ENCODE measurements at regions not wholly inside any gene's neighbourhood (a gene's known extent, or its start where the extent isn't known, plus 50 kb on each side); places are given as distances from the start of the nearest gene placed in this dataset.
"Not testable (repeated sequence)": the region's sequence is repeated elsewhere in the genome, so short reads cannot be mapped to it uniquely, and the experiment has no call there.

DNA sequence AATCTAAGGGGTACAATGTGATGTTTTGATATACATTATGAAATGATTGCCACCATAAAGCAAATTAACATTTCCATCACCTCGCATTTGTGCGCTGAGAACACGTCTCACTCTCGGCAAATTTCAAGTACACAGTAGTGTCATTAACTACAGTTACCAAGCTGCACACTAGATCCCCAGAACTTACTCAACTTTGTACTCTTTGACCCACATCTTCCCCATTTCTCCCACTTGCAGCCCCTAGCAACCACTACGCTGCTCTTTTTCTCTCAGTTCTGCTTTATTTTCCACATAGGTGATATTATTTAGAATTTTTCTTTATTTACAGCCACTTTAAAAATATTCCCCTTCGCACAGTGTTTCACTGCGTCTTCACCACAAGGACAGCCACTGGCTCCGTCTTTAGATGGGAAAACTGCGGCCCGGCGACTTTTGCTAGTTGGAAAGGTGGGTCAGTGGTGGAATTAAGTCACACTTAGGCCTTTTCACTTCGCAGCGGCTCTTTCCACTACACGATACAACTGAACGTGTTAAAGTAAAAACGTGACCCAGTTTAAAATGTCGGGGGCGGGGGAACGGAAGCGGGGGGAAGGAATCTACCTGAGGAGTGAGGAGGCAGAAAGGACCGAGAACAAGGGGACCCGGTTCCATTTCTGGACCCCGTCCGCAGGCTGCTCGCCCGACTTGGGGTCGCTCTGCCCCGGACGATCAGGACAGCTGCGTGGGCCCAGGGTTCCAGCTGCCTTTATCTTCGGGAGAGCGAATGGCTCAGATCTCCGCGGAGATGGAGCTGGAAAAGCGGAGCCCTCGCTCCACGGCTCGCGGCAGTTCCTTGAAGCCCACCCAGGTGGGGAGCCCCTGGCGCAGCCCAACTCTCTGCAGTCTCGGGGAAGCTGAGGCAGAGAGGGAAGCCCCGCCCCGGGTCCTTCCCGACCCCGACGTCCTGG lies 486.1 kb downstream of the UQCRFS1 start:
- no peak for DNase-seq

DNA sequence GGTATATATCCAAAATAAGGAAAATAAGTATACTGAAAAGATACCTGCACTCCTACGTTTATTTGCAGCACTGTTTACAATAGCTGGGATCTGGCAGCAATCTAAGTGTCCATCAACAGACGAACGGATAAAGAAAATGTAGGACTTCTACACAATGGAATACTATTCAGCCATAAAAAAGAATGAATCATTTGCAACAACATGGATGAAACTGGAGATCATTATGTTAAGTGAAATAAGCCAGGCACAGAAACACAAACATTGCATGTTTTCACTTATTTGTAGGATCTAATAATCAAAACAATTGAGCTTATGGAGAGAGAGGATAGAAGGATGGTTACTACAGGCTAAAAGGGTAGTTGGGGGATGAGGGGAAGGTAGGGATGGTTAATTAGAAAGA lies 494.0 kb downstream of the UQCRFS1 start:
- no peak for DNase-seq

DNA sequence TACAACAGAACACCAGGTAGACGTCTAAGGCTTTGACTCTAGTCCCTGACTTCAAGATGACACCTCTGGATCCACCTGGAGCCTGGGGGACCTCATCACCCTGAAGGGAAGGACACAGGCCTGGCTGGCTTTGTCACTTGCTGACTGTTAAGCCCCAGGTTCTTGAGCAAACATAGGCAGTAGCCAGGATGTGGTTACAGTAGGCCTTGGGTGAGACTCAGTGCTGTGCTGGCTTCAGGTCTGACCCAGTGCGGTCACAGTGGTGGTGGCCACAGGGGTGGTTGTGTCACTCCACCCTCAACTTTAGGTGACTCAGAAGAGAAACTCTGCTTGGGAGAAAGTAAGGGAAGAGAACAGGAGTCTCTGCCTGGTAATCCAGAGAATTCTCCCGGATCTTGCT lies 497.8 kb downstream of the UQCRFS1 start:
- DNase-seq: no peak

DNA sequence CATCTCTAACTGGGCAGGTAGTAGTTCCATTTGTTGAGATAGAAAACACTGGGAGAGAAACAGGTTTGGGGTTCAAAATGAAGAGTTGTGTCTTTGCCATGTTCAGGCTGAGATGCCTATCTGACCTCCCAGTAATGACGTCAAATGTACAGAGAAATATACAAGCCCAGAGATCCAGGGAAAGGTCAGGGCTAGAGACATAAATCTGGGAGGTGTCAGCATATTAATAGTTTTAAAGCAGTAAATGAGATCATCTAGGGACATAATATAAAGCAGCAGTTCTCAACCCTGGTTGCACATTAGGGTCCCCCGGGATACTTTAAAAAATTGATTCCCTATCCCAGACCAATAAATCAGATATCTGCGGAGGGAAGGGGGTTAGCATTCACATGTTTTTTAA lies 501.5 kb downstream of the UQCRFS1 start:
- no peak for DNase-seq

DNA sequence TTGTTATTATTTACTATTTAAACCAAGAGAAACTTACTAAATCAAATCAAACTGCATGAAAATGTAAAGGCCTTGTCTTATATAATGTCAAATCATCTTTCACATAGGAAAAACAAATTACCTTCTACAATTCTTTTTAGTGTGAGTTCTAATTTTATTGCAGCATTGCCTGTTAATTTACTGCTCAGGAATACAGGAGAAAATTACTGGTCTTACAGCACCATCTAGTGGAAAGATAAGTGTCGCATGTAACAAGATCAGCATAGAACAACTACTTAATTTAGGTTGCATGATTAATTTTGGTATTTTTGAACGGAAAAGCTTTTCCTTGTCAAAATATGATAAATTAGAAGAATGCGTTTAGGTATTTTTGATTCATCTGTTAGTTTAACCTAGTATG lies 502.7 kb downstream of the UQCRFS1 start:
- peak; percentile 15 to 45 for DNase-seq

DNA sequence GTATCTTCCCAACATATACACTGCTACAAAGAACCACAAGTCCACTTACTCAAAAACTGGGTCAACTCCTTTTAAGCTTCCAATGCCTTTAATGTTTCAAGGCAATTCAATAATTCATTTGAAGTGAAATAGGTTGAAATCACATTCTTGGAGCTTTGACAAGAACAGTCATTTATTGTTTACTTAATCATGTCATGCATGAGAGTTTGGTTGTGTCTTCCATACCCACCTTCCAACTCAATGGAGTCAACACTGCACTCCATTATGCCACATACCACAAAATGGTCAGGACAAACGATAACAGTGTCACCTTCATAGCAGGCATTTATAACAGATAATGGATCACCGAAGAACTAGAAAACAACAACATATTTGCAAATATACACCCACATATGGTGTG lies 506.3 kb downstream of the UQCRFS1 start:
- DNase-seq: no peak

DNA sequence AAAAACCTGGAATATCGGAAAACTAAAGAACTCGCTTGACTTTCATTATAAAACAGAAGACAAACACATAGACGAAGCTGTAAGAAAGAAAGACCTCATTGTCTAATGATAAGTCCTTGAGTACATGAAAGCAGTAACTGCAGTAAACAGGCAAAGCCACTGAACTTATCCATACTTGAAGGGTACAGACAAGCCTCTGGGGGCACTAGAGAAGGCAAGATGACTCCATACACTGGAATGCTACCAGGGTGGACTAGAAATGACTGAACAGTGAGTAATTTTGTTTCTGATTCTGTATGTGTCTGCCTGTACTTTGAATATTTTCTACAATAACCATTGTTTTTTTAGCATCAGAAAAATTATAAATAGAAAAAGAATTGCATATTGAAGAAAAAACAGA lies 507.9 kb downstream of the UQCRFS1 start:
- DNase-seq: no peak

DNA sequence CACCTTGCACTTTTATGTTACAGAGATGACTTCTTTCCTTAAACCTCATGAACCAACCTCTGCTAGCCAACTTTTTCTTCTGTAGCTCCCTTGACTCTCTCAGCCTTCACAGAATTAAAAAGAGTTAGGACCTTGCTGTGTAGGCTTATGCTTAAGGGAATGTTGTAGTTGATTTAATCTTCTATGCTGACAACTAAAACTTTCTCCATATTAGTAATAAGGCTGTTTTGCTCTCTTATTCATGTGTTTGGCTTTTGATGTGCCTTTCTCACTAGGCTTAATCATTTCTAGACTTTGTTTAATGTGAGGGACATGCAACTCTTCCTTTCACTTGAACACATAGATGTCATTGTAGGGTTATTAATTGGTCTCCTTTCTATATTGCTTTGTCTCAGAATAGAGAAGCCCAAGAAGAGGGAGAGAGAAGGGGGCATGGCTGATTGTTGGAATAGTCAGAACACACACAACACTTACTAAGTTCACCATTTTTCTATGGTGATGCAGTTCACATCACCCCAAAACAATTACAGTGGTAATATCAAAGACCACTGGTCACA lies 509.5 kb downstream of the UQCRFS1 start:
- no peak for DNase-seq

DNA sequence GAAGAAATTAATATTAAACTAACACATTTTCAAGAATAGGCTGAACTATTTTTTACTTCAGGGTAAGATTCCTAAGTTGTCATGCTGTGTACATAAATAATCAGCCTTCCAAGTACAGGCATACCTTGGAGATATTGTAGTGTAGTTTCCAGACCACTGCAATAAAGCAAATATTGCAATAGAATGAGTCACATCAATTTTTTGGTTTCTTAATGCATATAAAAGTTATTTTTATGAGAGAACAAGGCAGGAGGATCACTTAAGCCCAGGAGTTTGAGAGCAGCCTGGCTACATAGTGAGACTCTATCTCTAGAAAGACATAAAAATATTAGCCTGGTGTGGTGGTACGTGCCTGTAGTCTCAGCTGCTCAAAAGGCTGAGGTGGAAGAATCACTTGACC lies 511.5 kb downstream of the UQCRFS1 start:
- no peak for DNase-seq

DNA sequence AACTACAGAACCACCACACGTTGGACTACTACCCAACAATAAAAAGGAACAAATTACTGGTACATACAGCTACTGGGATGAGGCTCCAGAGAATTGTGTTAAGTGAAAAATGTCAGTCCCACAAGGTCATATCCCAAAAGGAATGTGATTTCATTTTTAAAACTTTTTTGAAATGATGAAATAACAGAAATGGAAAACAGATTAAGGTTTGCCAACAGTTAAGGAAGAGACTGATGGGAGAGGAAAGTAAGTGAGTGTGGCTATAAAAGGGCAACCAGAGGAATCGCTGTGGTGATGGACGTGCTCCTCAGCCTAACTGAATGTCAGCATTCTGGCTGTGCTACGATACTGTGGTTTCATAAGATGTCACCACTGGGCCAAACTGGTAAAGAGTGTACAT lies 512.8 kb downstream of the UQCRFS1 start:
- no peak for DNase-seq

DNA sequence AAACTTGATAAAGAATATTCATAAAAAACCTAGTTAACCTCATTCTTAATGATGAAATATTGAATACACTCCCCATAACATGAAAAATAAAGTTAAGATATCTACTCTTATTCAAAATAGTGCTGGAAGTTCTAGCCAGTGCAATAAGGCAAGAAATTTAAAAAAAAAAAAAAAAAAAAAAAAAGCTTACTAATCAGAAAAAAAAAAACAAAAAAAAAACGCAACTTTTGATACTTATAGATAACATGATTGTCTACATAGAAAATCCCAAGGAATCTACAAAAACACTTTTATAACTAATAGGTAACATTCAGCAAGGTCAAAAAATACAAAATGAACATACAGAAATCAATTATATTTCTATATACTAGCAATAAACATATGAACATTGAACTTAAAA lies 515.6 kb downstream of the UQCRFS1 start:
- DNase-seq: no peak

DNA sequence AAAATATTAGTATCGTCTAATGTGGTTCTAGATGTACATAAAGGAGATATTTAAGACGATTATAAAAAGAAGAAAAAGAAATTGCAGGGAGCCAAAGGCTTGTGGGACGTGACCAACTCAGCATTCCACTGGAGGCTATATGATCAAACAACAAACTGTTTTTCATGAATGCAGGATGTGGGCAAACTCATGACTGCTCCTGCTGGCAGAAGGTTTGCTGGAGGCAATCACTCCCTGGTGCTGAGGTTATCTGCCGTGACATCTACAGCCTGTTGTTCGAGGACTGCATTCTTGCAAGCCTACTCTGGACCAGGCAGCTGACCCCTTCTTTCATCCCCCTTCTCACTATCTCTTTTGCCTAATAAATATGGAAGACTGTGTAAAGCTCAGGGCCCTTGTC lies 518.1 kb downstream of the UQCRFS1 start:
- DNase-seq: no peak

DNA sequence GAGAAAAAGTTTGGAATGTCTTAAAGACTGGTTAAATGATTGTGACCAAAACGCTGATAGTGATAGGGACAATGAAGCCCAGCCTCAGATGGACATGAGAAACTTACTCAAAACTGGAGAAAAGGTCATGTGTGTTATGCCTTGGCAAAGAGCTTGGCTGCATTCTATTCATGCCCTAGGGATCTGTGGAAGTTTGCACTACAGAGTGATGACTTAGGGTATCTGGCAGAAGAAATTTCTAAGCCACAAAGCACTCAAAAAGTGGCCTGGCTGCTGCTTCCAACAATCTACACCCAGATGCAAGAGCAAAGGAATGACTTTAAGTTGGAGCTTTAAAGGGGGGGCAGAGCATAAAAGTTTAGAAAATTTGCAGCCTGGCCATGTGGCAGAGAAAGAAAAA lies 521.3 kb downstream of the UQCRFS1 start:
- no peak for DNase-seq

DNA sequence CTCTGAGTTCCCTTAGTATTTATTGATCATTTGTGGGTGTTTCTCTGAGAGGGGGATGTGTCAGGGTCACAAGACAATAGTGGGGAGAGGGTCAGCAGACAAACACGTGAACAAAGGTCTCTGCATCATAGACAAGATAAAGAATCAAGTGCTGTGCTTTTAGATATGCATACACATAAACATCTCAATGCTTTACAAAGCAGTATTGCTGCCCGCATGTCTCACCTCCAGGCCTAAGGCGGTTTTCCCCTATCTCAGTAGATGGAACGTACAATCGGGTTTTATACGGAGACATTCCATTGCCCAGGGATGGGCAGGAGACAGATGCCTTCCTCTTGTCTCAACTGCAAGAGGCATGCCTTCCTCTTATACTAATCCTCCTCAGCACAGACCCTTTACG lies 523.5 kb downstream of the UQCRFS1 start:
- DNase-seq: not testable (repeated sequence)

DNA sequence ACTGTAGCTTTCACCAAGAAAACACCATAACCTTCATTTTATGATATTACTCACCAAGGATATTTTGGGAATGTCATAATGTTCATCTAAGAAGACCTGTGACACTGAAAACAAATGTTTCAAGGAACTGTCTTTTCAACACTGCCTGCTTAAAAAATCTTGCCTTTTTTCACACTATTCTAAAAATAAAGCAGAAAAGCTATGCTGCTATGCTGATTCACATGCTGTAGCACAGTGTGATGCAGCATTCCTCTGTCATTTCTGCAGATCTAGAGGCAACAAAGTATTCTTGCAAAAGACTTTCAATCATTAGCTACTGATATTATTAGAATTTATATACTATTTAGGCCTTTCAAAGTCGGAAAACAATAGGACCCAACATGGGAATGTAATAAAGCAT lies 525.7 kb downstream of the UQCRFS1 start:
- no peak for DNase-seq

DNA sequence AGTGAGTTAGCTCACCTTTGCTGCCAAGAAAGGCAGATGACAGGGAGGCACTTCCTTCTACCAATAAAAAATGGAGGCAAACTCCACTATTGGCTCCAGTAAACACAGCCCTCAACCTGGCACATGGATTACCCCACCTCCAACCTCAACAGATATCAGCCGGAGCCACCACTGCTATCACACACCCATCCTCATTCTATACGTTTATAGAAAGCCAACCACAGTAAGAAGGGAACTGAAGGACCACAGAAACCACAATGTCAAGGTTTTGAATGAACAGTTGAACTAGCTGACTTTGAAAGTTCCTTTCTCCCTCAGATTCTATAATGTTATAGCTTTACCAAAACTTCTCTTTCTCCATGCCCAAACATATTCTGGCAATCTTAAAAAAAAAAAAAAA lies 526.2 kb downstream of the UQCRFS1 start:
- no peak for DNase-seq

DNA sequence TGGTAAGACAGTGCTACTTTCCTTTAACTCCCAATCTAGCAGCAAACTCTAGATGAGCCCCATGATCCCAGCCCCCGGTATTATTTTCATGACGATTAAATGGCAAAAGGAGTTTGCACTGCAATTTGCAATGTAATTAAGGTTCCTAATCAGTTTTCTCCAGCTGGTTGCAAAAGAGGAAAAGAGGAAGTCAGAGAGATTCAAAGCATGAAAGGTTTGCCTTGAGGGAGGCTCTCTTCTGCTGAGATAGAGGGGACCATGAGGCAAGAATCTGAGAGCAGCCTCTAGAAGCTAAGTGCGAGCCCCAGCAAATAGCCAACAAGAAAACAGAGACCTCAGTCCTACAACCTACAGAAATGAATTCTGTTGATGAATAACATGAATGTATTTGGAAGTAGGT lies 527.1 kb downstream of the UQCRFS1 start:
- no peak for DNase-seq

DNA sequence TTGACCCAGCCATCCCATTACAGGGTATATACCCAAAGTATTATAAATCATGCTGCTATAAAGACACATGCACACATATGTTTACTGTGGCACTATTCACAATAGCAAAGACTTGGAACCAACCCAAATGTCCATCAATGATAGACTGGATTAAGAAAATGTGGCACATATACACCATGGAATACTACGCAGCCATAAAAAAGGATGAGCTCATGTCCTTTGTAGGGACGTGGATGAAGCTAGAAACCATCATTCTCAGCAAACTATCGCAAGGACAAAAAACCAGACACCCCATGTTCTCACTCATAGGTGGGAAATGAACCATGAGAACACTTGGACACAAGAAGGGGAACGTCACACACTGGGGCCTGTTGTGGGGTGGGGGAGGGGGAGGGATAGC lies 527.9 kb downstream of the UQCRFS1 start:
- DNase-seq: not testable (repeated sequence)

DNA sequence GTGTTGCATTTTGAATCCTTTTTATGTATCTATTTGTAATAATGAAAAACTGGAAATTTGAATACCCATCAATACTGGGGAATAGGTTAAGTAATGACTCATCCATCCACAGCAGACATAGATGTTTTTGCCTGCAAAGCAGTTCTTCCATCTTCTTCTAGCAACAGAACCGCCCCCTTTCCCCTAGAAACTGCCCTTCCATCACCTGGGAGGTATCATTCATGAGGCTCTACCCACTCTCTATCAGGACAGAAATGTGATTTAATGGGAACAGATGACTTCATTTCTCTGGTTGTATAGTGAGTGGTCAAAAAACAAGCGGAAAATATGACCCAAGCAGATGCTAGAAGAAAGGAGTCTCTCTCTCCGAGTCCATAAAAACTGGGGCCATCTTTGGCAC lies 532.8 kb downstream of the UQCRFS1 start:
- DNase-seq: no peak

DNA sequence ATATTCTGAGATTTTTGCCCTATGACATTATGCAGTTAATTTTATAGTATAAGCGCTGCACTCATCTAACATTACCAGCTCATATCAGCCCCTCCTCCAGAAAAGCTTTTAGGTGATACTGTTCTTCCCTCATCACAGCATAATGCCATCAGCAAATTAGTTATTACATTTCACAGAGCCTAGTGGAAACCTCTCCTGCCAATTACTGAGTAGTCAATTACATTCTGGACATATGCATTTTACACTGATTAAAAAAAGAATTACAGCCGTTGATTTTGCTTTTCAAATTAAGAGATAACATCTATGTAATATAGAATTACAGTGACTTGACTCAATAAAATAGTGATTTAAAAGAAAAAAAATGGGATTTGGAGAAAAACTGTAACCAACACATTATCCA lies 542.1 kb downstream of the UQCRFS1 start:
- DNase-seq: no peak

DNA sequence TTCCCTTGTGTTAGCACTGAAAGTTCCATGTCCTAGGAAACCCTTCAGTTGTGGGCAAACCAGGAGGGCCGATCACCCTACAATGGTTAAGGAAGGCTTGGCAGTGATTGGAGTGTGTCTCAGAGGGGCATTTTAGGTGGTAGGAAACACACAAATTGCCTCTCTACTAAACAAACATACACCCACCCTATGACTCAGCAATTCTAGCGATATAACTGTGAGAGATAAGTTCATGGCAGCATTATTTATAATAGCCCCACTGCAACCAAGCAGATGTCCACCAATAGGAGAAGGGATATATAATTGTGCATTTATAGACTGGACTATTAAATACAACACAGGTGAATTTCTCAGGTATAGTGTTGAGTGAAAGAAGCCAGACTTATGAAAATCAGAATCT lies 543.1 kb downstream of the UQCRFS1 start:
- no peak for DNase-seq

DNA sequence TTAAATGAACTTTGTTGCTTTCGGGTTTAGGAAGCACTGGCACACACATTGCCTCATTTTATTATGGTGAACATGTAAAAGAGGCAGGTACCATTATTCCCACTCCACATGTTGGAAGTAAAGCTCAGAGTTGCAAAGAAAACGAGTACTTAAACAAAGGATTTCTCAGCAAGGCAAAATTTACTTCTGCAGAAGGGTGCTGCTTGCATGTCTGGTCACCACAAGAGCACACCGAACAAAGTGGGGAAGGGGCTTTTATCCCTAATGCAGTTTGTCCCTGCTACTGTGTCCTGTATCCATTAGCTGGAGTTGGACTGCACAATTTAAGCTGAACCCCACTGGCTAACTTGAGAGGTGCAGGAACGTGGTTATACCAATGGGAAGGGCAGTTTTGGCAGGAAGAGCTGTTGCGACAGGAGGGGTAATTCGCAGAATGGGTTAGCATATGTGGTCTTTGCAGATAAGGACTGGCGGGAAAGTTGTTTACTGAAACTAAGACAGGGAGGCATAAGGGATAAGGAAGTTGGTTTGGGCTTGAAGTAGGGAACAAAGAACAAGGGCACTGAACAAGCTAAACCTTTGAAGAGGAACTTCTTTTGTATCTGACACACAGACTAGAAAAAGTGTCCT lies 545.5 kb downstream of the UQCRFS1 start:
- no peak for DNase-seq

DNA sequence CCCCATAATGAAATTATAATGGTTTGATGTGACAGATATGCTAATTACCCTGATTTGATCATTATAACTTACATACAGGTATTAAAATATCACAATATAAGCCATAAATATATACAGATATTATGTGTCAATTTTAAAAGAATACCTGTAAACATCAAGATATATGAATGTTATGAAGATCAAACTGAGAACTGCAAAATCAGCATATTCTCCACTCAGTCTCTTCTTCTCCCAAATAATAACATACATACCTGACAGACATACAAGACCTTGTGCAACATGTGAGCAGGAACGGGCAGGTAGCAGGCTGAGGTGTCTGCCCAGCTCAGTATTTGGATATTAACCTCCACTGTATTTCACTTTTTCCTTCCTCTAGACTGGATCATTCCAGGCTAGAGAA lies 547.2 kb downstream of the UQCRFS1 start:
- no peak for DNase-seq

DNA sequence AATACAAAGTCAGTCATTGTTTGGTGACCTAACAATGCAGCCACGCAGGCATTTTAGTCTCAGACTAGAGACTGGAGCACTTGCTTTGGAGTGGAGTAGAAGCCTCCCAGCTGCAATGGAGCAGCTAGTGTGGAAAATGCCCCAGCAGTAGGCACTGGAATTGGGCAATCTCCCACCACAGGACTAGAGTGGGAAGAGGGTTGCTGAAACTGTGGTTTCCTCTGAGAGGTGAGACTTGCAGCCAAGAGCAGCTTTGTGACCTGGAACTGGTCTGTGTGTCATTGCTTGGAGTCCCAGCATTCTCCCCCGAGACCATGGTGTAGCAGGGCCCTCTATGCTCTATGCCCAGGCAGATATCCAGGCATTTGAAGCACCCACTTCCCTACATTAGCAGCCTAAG lies 556.3 kb downstream of the UQCRFS1 start:
- DNase-seq: no peak

Data from SHP77 (cell line).